ENCODE measurements at regions not wholly inside any gene's neighbourhood (a gene's known extent, or its start where the extent isn't known, plus 50 kb on each side); places are given as distances from the start of the nearest gene placed in this dataset.
"Not testable (repeated sequence)": the region's sequence is repeated elsewhere in the genome, so short reads cannot be mapped to it uniquely, and the experiment has no call there.

DNA sequence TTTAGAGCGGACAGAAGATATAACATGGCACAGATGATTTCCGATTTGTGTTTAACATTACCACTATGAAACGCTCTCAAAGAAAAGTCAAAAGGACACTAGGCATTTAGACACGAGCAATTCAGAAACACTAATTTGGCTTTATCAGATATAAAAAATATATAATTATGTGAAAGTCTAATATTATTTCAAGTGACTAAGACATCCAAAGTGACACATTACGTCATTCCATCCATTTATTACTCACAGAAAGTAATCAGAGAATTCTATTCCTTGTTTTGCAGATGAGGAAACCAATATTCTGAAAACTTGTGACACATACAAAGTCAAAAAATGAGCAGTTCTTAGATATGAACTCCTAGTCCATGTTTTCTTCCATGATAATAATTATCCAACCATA, 250.8 kb upstream of the USP15 start:
- Histone ChIP-seq H3K27me3 (ENCODE audit: control insufficient read depth, insufficient read depth, low read length) (no peaks in the 10 kb centered on the region), H3K27ac (ENCODE audit: insufficient read depth, low read length) (no peak overlapping the region), H3K79me2 (ENCODE audit: control insufficient read depth, insufficient read depth, low read length) (no peaks in the 10 kb centered on the region), H3K4me3 (replicated peaks in 1 of 4; ENCODE audit: control extremely low read depth in 1 of 4, insufficient read depth in 1 of 4, low read depth in 3 of 4, low read length in 4 of 4) (no peak overlapping the region), H3K36me3 (ENCODE audit: control insufficient read depth, insufficient read depth, low read length) (no peaks in the 10 kb centered on the region), H3K9me3 (ENCODE audit: control insufficient read depth, insufficient read depth, low read depth, low read length) (no peaks in the 10 kb centered on the region), H3K4me2 (ENCODE audit: extremely low read depth, insufficient read depth, low read length) (no peak overlapping the region), H4K20me1 (ENCODE audit: control insufficient read depth, extremely low read depth, insufficient read depth, low read length) (no peaks in the 10 kb centered on the region), H3K9ac (ENCODE audit: insufficient read depth, low read length) (no peak overlapping the region), H2AFZ (ENCODE audit: low read length) (no peak overlapping the region), H3K4me1 (ENCODE audit: control insufficient read depth, extremely low read depth, insufficient read depth, low read length) (no peaks in the 10 kb centered on the region)
- TF ChIP-seq, protein P1, sequence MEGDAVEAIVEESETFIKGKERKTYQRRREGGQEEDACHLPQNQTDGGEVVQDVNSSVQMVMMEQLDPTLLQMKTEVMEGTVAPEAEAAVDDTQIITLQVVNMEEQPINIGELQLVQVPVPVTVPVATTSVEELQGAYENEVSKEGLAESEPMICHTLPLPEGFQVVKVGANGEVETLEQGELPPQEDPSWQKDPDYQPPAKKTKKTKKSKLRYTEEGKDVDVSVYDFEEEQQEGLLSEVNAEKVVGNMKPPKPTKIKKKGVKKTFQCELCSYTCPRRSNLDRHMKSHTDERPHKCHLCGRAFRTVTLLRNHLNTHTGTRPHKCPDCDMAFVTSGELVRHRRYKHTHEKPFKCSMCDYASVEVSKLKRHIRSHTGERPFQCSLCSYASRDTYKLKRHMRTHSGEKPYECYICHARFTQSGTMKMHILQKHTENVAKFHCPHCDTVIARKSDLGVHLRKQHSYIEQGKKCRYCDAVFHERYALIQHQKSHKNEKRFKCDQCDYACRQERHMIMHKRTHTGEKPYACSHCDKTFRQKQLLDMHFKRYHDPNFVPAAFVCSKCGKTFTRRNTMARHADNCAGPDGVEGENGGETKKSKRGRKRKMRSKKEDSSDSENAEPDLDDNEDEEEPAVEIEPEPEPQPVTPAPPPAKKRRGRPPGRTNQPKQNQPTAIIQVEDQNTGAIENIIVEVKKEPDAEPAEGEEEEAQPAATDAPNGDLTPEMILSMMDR (conservative IDR thresholded peaks at IDR 0.05 in 1 of 2, IDR thresholded peaks at IDR 0.05 in 1 of 2; ENCODE audit: low read depth in 1 of 2, low read length in 2 of 2) = no peak
- no peak for TF ChIP-seq EZH2 (IDR thresholded peaks at IDR 0.05; ENCODE audit: low read length, missing control alignments)
- no peak for DNase-seq (ENCODE audit: low read depth in 2 of 2)

DNA sequence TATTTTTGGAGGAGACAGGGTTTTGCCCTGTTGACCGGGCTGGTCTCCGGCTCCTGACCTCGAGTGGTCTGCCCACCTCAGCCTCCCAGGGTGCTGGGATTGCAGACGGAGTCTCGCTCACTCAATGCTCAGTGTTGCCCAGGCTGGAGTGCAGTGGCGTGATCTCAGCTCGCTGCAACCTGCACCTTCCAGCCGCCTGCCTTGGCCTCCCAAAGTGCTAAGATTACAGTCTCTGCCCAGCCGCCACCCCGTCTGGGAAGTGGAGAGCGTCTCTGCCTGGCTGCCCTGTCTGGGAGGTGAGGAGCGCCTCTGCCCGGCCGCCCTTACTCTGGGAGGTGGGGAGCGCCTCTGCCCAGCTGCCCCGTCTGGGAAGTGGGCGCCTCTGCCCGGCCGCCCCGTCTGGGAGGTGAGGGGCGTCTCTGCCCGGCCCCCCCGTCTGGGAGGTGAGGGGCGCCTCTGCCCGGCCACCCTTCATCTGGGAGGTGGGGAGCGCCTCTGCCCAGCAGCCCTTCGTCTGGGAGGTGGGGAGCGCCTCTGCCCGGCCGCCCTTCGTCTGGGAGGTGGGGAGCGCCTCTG, 249.8 kb upstream of the USP15 start:
- H4K20me1 ChIP-seq (ENCODE audit: control insufficient read depth, extremely low read depth, insufficient read depth, low read length); H3K4me1 ChIP-seq (ENCODE audit: control insufficient read depth, extremely low read depth, insufficient read depth, low read length); H3K9ac ChIP-seq (ENCODE audit: insufficient read depth, low read length); H3K27ac ChIP-seq (ENCODE audit: insufficient read depth, low read length); H3K79me2 ChIP-seq (ENCODE audit: control insufficient read depth, insufficient read depth, low read length); H3K4me2 ChIP-seq (ENCODE audit: extremely low read depth, insufficient read depth, low read length); H3K27me3 ChIP-seq (ENCODE audit: control insufficient read depth, insufficient read depth, low read length); H3K9me3 ChIP-seq (ENCODE audit: control insufficient read depth, insufficient read depth, low read depth, low read length); H2AFZ ChIP-seq (ENCODE audit: low read length); DNase-seq (ENCODE audit: low read depth in 2 of 2); H3K36me3 ChIP-seq (ENCODE audit: control insufficient read depth, insufficient read depth, low read length); H3K4me3 ChIP-seq (replicated peaks in 1 of 4; ENCODE audit: control extremely low read depth in 1 of 4, insufficient read depth in 1 of 4, low read depth in 3 of 4, low read length in 4 of 4): not testable (repeated sequence)

DNA sequence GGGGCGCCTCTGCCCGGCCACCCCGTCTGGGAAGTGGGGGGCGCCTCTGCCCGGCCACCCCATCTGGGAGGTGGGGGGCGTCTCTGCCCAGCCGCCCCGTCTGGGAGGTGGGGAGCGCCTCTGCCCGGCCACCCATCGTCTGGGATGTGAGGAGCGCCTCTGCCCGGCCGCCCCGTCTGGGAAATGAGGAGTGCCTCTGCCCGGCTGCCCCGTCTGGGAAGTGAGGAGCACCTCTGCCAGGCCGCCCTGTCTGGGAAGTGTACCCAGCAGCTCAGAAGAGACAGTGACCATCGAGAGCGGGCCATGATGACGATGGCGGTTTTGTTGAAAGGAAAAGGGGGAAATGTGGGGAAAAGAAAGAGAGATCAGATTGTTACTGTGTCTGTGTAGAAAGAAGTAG, 249.2 kb upstream of the USP15 start:
- H3K36me3 ChIP-seq (ENCODE audit: control insufficient read depth, insufficient read depth, low read length); H3K4me3 ChIP-seq (replicated peaks in 1 of 4; ENCODE audit: control extremely low read depth in 1 of 4, insufficient read depth in 1 of 4, low read depth in 3 of 4, low read length in 4 of 4); H3K9ac ChIP-seq (ENCODE audit: insufficient read depth, low read length); H2AFZ ChIP-seq (ENCODE audit: low read length); H3K4me1 ChIP-seq (ENCODE audit: control insufficient read depth, extremely low read depth, insufficient read depth, low read length); H3K27ac ChIP-seq (ENCODE audit: insufficient read depth, low read length); H3K27me3 ChIP-seq (ENCODE audit: control insufficient read depth, insufficient read depth, low read length); H3K4me2 ChIP-seq (ENCODE audit: extremely low read depth, insufficient read depth, low read length); H4K20me1 ChIP-seq (ENCODE audit: control insufficient read depth, extremely low read depth, insufficient read depth, low read length); H3K79me2 ChIP-seq (ENCODE audit: control insufficient read depth, insufficient read depth, low read length); DNase-seq (ENCODE audit: low read depth in 2 of 2); H3K9me3 ChIP-seq (ENCODE audit: control insufficient read depth, insufficient read depth, low read depth, low read length): not testable (repeated sequence)

DNA sequence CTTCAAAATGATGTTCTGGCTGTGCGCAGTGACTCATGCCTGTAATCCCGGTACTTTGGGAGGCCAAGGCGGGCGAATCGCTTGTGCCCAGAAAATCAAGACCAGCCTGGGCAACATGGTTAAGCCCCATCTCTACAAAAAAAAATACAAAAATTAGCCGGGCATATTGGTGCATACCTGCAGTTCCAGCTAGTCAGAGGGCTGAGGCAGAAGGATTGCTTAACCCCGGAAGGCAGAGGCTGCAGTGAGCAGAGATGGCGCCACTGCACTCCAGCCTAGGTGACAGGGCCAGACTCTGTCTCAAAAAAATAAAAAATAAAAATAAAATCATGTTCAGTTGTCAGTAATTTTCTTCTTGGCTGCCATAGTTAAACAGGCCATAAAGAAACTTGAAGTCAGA, 245.9 kb upstream of the USP15 start:
- Histone ChIP-seq H3K27ac (ENCODE audit: insufficient read depth, low read length) (no peak overlapping the region), H3K4me3 (replicated peaks in 1 of 4; ENCODE audit: control extremely low read depth in 1 of 4, insufficient read depth in 1 of 4, low read depth in 3 of 4, low read length in 4 of 4) (no peak overlapping the region), H3K4me1 (ENCODE audit: control insufficient read depth, extremely low read depth, insufficient read depth, low read length) (no peaks in the 10 kb centered on the region), H3K27me3 (ENCODE audit: control insufficient read depth, insufficient read depth, low read length) (no peaks in the 10 kb centered on the region), H4K20me1 (ENCODE audit: control insufficient read depth, extremely low read depth, insufficient read depth, low read length) (no peaks in the 10 kb centered on the region), H3K79me2 (ENCODE audit: control insufficient read depth, insufficient read depth, low read length) (no peaks in the 10 kb centered on the region), H2AFZ (ENCODE audit: low read length) (no peak overlapping the region), H3K4me2 (ENCODE audit: extremely low read depth, insufficient read depth, low read length) (no peak overlapping the region), H3K9ac (ENCODE audit: insufficient read depth, low read length) (no peak overlapping the region), H3K9me3 (ENCODE audit: control insufficient read depth, insufficient read depth, low read depth, low read length) (no peaks in the 10 kb centered on the region), H3K36me3 (ENCODE audit: control insufficient read depth, insufficient read depth, low read length) (no peaks in the 10 kb centered on the region)
- no peak for DNase-seq (ENCODE audit: low read depth in 2 of 2)
- TF ChIP-seq, protein P1 (conservative IDR thresholded peaks at IDR 0.05 in 1 of 2, IDR thresholded peaks at IDR 0.05 in 1 of 2; ENCODE audit: low read depth in 1 of 2, low read length in 2 of 2) = no peak
- TF ChIP-seq EZH2 (IDR thresholded peaks at IDR 0.05; ENCODE audit: low read length, missing control alignments) = no peak

All from fibroblast of lung (primary cell).